Hepatic stellate cell (primary cell): ENCODE measurements at regions not wholly inside any gene's neighbourhood (a gene's known extent, or its start where the extent isn't known, plus 50 kb on each side); places are given as distances from the start of the nearest gene placed in this dataset.

Experiments used
- DNase-seq: peaks from one replicate; pipeline ENCODE4 v3.0.0; 2011; ENCODE audit warnings: low spot score

DNA sequence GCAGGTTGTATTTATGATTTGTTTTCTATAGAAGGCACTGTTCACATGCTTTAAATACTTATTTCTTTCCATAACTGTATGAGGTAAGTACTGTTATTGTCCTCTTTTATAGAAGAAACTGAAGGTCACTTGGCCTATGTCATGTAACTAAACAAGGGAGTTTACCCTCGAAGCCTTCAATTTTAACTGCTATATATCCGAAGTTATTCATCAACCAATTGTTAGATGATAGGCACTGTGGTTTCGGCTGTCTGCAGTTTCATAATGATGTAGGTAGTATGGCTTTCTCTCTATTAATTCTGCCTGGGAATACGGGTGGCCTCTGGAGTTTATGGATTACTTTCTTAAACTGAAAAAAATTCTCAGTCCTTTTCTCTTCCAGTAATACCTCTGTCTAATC lies 413.3 kb upstream of the ADGRL2 start:
- DNase-seq: no peak

DNA sequence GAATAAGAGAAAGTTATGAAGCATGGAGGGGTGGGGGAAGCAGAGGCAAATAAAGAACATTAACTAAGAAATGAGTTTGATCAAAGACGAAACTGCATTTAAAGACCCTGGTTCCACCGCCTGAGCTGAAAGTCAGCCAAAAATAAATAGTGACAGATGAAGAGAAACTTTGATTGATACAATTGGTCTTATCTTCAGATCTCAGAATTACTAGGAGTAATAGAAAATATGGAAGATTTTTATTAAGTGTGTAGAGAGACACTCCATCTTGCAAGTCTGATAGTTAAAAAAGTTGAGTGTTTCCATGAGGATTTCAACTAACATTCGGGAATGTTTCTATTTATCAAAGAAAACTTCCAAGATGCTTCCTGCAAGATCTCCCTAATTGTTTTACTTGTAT lies 418.2 kb upstream of the ADGRL2 start:
- DNase-seq: no peak

DNA sequence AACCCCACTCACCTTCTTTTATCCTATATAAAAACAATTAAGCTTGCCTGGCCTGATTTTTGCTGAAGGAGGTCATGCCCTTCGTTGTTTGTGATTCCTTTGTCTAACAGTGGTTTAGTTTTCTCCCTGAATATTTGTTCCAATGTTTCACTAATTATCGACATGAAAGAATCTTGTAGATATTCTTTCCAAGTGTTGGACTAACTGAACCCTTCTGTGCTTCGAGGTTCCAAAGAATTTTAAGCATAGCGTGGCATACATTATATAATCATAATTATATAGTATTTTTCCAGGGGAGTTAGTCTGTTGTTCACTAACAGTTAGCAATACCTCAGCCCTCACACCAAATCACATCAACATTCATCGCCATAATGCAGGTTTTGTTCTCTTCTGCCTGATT lies 418.9 kb upstream of the ADGRL2 start:
- DNase-seq: no peak

DNA sequence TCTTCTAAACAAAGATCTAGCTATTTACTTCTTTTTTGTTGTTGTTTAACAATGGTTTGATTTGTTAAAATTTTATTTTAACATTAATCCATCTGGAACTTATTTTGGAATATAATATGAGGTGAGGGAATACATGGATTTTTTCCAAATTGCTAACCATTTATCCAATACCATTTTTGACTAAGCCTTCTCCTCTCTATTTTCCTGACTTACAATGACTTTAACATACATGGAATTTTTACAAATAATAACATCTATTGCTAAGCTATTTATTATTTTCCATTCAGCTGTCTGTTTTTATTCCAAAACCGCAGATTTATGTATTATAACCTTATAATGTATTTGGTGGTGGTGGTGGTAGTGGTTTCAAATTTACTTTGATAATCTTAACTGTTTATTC lies 420.3 kb upstream of the ADGRL2 start:
- no peak for DNase-seq

DNA sequence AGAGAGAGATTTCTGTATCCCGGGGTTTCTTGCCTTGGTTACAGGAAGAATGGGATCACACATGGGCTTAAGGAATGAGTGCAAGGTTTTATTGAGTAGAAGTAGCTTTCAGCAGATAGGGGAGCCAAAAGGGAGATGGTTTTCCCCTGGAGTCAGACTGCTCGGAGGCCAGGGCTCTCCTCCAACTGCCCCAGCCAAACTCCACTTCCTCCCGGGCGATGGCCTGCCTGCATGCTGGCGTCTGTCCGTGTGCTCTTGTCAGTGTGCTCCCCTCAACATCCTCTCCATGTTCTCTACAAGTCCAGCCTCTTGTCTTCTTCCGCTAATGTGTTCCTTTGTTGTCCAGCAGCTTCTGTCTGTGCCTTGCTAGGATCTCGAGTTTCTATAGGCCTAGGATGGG lies 421.3 kb upstream of the ADGRL2 start:
- DNase-seq: no peak

DNA sequence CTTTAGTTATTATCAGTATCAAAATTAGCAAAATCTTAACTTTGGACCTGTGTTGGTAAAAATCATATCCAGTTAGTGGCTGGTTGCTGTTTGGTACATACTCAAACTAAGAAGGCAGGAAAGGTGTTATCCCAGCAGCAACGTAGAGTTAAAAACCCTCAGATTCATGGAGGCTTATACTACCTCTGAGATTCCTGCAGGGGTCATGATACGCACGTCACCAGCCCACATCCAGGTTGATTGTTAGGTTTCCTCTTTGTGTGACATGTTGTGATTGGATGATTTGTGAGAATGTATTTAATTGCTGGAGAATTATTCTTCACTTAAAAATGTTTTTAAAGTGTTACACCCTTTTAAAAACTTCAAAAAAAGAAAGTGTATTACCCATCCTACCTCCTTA lies 423.3 kb upstream of the ADGRL2 start:
- no peak for DNase-seq

DNA sequence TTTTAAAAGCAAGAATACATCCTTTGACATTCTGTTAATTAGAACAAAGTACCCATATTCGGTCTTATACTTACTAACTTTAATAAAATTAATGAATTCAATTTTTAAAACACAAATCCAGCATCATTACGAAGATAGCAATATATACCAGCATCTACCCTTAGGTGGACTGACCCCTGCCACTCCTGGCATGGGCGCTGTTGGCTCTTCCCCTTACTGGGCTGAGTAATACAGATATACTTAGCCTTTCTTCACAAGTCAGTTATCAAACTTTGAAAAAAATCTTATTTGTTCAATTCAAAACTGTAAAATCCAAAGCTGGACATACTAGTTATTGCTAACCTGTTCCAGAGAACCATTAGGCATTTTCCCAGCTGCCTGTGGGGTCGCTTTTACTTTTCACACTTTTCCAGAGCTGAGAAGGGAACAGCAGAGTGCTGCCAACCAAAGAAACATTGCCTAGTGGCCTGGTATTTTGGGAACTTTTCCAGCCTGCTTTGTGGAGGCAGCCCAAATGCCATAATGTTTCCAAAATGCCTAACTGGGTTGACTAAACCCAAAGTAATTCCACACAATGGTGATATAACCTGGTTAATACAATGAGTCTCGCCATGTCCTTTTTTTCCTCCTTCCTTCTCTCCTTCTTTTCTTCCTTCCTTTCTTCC lies 424.7 kb upstream of the ADGRL2 start:
- DNase-seq: no peak

DNA sequence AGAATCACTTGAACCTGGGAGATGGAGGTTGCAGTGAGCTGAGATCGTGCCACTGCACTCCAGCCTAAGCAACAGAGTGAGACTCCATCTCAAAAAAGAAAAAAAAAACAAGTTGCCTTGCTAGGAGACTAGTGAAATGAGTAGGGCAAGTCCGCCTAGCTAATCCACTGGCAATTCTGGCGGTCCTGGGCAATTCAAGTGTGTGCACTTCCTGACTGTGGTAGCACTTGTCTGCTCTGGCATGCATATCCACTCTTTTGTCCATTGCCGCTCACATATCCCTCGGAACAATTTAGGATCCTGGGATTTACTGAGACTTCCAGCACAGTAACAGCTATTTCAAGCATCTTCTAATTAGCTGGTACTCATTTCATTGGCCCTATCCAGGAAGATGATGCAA lies 426.3 kb upstream of the ADGRL2 start:
- no peak for DNase-seq

DNA sequence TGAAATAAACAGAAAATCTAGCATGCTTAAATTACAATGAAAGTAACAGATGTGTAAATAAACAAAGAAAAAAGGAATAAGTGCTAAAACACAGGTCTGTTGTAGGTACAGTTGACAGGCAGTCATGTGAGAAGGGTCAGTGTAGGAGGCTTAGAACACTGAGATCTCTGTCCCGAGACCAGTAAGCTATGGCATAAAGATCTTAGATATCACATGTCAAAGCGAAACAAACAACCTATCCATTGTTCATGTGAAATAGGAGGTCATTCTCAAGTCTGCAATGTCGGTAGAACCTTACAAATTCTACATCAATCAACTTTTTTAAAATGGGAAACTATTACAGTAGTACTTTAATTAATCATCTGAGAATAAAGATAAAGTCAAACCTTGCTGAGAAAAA lies 428.9 kb upstream of the ADGRL2 start:
- DNase-seq: no peak

DNA sequence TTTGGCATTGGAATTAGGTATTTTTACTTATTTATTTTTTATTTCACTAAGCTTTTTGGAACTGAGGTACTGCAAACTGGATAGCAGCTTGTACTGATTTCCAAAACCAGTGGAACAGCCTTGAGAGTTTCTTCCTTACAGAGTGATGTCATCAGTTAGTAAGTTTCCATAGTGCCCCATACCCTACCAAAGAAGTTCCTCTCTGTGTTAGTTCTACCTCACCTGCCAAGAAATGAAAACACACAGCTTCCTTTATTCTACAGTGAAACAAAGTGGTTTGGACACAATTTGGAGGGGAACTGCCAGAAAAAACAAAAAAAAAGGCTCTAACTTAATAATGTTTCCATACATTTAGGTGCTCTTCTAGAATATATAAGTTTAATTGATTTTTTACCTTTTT lies 430.9 kb upstream of the ADGRL2 start:
- DNase-seq: no peak

DNA sequence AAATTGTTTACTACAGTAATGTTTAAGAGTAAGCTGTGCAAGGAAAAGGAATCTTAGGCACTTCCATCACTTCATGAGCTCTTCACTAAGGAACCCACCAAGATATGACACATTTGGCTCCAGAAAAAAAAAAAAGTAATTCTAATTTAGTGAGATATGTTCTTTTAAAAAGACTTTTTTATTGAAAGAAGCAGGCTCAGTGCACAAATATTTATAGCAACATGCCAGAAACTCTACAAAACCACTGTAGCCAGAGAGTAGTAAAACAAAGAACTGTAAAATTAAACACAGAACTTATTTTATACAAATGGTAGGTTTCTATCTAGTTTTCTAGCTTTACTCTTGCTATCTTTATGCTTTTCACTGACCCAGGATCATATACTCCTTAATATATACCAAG lies 434.6 kb upstream of the ADGRL2 start:
- DNase-seq: no peak

DNA sequence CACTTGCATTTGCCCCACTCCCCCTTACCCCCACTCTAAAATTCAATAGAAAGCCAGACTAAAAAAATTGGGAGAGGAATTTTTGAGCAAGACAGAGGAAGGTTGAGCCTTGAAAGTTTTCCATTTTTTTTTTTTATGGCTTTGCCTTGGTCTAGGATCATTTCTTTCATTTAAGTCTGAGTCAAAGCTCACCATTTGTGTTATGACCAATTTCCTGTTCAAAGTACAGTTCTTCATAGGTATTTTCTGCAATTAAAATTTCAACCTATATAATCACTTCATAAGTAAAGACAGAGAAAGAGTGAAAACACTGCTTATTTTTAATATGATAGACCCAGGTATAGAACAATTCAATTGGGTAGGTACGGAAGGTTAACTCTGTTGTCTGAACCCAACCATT lies 436.6 kb upstream of the ADGRL2 start:
- DNase-seq: no peak

DNA sequence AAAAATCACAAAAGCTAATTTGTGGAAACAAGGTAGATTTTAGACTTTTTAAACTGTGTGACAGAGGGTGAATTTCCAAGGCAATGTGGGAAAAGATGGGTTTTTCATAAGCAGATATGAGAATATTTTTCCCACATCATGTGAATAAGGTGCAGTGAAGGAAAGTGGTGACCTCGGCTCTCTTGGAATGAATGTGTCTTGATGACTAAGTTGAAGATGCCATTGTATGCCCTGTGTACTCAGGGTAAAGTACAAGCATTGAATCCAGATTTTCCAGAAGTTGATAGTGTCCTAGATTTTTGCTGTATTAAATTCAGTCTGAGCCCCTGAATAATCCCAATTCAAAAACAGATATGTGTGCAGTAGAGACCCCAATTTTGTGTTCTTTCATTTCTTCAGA lies 442.6 kb upstream of the ADGRL2 start:
- DNase-seq: no peak

DNA sequence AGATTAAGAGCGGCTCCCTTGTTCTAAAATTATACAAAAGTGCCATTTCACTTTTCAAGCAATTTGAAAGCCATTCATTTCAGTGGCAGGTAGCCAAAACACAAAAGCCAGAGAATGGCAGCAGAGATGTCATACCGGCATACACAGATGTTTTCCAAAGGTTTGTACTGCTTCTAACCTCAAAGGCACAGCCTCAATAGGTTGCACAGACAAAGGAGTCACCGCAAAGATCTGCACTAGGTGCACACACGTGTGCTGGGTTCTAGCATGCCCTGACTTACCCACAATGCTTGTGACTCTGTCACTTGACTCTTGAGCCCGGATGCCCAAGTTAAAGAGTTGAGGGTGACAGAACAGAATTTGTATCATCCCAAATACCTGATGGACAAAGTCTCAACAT lies 448.9 kb upstream of the ADGRL2 start:
- DNase-seq: no peak

DNA sequence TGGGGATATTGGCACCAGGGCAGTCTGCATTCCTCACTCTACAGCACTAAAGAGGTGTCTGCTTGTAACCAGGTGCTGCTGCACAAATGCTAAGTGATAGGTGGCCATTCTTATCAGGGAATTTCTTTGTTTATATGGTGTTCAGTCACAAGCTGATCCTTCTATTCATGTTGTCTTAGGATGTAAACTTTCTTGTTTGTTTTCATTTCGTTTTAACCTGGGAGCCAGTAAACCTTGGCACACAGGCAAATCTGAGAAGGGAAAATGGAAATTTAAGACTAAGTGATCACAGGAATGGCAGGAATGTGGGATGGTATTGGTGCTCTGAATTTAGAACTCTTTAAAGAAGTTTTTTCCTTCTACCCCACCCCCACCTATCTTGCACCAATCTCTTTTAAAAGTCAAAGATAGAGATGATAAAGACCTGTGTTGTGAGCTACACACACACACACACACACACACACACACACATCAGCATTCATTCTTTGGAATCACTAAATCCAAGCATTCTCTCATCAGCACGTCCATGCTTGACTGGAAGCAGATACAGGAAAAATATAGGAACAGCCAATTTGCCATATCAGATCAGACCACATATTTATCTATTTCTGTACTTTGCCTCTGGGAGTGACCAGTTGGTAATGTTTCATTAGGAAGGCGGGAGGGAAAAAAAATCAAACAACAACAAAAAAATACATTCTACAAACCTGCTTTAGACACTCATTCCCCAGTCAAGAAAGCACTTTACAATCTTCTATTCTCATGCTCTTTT lies 451.4 kb upstream of the ADGRL2 start:
- DNase-seq: no peak

DNA sequence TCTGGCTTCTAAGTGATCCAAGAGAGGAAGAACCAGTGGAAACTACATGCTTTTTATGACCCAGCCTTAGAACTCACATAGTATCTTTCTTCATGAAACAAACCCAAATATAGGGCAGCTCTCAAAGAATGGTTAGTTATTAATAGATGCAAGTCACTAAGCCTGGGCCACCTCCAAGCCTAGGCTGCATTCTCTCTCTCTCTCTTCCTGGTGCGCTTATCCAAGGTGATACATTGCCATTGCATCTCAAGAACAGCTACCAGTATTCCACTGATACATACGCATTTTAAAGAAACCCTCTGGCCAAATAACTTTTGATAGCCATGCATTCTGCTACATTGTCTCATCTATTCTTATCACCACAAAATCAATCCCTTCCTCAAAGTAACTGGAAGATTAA lies 455.6 kb upstream of the ADGRL2 start:
- DNase-seq: no peak

DNA sequence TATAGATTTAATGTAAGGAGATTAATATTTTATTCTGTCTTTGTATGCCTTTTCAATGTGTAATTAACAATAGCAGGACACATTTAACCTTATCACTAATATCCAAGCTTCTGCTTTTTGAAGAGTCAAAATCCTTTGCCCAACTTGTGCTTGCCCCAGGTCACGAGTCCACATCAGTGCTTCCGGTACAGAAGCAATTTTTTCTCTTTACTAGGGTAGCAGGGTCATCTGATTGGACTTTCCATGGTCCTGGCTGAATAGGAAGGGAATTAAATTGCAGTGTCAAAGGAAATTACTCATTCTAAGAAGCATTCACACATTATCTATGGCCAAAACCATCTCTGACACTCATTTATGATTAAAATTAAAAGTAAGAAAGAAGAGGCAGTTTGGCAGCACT lies 460.5 kb upstream of the ADGRL2 start:
- no peak for DNase-seq

DNA sequence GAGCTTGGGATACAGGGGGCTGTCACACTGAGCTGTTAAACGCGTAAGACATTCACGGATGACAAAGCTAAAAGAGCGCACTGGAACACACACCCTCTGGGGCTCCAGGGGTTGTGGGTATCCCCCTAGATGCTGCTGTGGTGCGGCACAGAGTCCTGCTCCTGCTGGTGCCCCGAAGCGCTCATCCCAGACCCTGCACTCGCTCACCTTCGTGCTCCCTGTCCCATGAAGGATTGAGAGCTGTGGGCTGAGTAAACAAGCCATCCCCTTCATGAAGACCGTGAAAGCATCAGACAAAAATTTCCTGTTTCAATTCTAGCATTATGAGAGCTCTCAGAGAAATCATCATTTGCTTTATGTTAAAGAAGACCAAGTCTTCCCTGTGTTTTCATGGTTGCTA lies 463.5 kb upstream of the ADGRL2 start:
- DNase-seq: no peak

DNA sequence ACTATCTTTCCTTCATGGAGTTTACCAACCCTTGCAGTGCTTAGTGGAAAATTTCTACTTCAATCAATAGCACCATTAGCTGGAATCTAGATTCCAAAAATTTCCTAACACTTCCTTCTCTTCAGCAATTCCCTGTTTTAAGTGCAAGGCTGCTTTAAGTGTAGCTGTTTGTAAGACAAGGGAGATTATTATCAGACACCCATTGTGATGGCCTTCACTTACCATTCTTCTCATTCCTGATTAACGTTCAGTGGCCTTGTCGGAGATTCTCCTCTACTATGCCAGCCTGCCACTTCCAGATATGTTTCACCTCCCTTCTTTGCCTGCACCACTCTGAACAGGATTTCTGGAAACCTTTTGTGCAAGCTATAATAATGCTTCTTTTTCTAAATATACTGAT lies 464.9 kb upstream of the ADGRL2 start:
- no peak for DNase-seq

DNA sequence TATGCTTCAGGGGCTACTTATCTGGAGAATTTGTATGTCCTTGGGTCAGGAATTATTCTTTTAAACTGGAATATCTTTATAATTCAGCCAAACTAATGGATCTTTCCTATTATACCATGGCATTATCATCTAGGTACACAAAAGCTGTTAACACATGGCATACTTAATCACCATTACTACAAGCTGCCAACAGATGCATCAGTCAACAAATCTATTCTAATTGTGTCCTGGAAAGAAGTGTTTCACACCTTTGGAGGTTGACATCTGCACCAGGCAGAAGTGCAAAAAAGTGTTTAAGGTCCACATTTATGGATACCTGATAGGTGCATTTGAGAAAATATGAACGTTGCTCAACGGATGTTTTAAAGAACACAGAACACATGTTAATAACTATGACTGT lies 470.2 kb upstream of the ADGRL2 start:
- no peak for DNase-seq

DNA sequence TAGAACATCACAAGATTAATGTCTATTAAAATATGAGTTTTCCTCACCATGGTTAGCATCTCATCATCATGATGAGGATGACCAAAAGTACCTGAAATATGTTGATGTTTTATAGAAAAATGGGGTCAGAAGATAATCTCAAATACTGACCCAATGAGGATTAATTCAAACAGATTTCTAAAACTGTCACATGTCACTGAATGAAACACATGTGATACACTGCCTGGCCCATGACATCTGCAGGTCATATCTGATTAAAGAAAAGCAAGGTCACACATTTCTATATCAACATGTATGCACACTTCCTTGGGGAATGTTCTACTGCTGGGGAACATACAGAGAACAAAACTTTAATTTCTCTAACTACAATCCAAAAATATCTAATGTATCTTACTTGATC lies 470.6 kb upstream of the ADGRL2 start:
- no peak for DNase-seq

DNA sequence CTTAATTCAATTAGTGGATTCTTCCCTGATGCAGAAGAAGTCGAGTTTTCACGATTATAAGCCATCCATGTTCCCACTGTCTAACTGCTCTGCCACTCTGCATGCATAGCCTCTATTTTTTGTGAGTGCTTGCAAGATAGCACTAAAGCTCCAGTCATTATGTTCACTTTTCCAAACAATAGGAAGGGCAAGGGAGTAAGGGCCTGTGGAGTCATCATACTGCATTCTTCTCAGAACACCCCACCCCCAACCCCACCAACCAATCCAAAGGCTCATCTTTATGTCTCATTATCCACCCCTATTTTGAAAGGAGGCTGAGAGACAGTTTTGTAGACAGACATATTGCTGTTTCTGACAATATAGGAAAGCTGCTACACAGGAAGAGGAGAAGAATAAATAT lies 471.7 kb upstream of the ADGRL2 start:
- no peak for DNase-seq

DNA sequence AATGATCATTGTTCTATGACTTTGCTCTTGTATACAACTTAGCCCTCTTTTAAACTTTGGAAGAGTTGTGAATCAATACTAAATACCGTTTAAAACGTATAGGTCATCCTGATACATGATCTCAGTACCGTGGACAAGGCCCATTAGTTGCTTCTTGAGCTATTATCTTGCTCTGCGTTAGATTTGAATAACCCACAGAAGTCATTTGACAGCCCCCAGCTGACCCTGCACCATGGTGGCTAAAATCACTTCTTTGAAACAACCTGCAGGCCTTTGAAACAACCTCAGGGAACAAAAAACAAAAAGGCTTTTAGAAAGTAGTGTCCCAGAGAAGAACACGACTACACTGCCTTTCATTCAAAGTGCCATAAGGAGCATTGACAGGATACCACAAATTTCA lies 473.0 kb upstream of the ADGRL2 start:
- no peak for DNase-seq

DNA sequence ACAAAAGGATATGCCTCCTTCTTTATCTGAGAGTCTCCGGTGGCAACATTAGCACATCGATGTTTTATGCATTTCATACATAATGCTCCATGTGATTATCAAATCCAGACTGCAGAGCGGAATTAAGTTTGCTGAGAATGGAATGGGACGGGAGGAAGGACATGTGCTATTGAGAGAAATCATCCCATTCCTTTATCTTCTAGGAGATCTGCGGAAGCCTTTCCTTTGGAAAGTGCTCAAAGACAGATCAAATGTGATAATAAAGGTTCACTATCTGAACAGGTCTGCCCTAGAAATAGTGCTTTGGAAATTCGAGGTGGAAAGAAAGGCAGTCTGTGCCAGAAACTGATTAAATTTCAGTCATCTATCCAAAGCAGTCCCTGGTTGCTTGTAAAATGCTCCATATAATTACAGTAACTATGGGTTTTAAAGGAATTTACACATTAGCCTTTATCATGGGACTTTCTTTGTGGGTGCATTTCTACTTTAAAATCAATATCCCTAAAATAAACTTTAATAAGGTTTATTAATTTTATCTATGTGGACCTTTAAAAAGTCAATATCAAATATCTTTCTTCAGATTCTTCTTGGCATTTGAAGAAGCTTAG lies 473.5 kb upstream of the ADGRL2 start:
- no peak for DNase-seq
